ENCODE measurements at regions not wholly inside any gene's neighbourhood (a gene's known extent, or its start where the extent isn't known, plus 50 kb on each side); places are given as distances from the start of the nearest gene placed in this dataset.

- H3K4me1 ChIP-seq (ENCODE audit: control insufficient read depth in 5 of 5, insufficient read depth in 5 of 5, low read length in 5 of 5) = no peaks in the 10 kb centered on the region
- H3K9ac ChIP-seq (ENCODE audit: insufficient read depth in 1 of 2, low read length in 2 of 2) = no peak overlapping the region
- no peak overlapping the region for H3K27ac ChIP-seq (ENCODE audit: low read depth in 1 of 2, low read length in 1 of 2)
- ATAC-seq (ENCODE audit: insufficient read depth, low FRiP score) (no peak), DNase-seq (no peak)
- H3K4me3 ChIP-seq = no peak overlapping the region
- WGBS, 2 donors = 74 to 79% methylated on average over 2 of the region's 2 CpGs
- H3K36me3 ChIP-seq (ENCODE audit: control insufficient read depth in 4 of 4, insufficient read depth in 4 of 4, low read length in 4 of 4) = no peaks in the 10 kb centered on the region
- no peaks in the 10 kb centered on the region for H3K9me3 ChIP-seq (ENCODE audit: control insufficient read depth in 4 of 4, insufficient read depth in 3 of 4, low read length in 3 of 4)
- TF ChIP-seq CTCF (IDR thresholded peaks at IDR 0.05; ENCODE audit: control extremely low read depth, extremely low read depth) = no peak
- H3K27me3 ChIP-seq (ENCODE audit: control insufficient read depth in 3 of 3, insufficient read depth in 3 of 3, low read length in 2 of 3) = no peaks in the 10 kb centered on the region
Observed at GRCh38 chr16:74024953-74025352, 271.7 kb upstream of the PSMD7 start.

- Histone ChIP-seq H3K27ac (ENCODE audit: low read depth in 1 of 2, low read length in 1 of 2) (no peak overlapping the region), H3K9ac (ENCODE audit: insufficient read depth in 1 of 2, low read length in 2 of 2) (no peak overlapping the region), H3K4me1 (ENCODE audit: control insufficient read depth in 5 of 5, insufficient read depth in 5 of 5, low read length in 5 of 5) (peaks cover 0 to 4% (median 0%) of the 10 kb centered on the region in 5 donors), H3K4me3 (no peak overlapping the region), H3K9me3 (ENCODE audit: control insufficient read depth in 4 of 4, insufficient read depth in 3 of 4, low read length in 3 of 4) (no peaks in the 10 kb centered on the region), H3K27me3 (ENCODE audit: control insufficient read depth in 3 of 3, insufficient read depth in 3 of 3, low read length in 2 of 3) (no peaks in the 10 kb centered on the region), H3K36me3 (ENCODE audit: control insufficient read depth in 4 of 4, insufficient read depth in 4 of 4, low read length in 4 of 4) (no peaks in the 10 kb centered on the region)
- TF ChIP-seq CTCF (IDR thresholded peaks at IDR 0.05; ENCODE audit: control extremely low read depth, extremely low read depth) = no peak
- no peak for DNase-seq
- no peak for ATAC-seq (ENCODE audit: insufficient read depth, low FRiP score)
- WGBS, 2 donors = 72 to 75% methylated on average over 4 of the region's 4 CpGs
Observed at GRCh38 chr16:74020095-74020670, 276.4 kb upstream of the PSMD7 start.

- no peak for TF ChIP-seq CTCF (IDR thresholded peaks at IDR 0.05; ENCODE audit: control extremely low read depth, extremely low read depth)
- 47 to 54% methylated on average over 3 of the region's 3 CpGs for WGBS, 2 donors
- ATAC-seq (ENCODE audit: insufficient read depth, low FRiP score) = no peak
Observed at GRCh38 chr16:74019612-74020011, 277.0 kb upstream of the PSMD7 start.

GRCh38 chr16:74015953-74016352 lies 280.7 kb upstream of the PSMD7 start:
- ATAC-seq (ENCODE audit: insufficient read depth, low FRiP score) = no peak
- H3K4me1 ChIP-seq (ENCODE audit: control insufficient read depth in 5 of 5, insufficient read depth in 5 of 5, low read length in 5 of 5) = peaks cover 0 to 4% (median 0%) of the 10 kb centered on the region in 5 donors
- no peak for TF ChIP-seq CTCF (IDR thresholded peaks at IDR 0.05; ENCODE audit: control extremely low read depth, extremely low read depth)

More at GRCh38 chr16:74019612-74020011, 277.0 kb upstream of the PSMD7 start:
- Histone ChIP-seq H3K4me1 (ENCODE audit: control insufficient read depth in 5 of 5, insufficient read depth in 5 of 5, low read length in 5 of 5) (peaks cover 0 to 4% (median 0%) of the 10 kb centered on the region in 5 donors), H3K27me3 (ENCODE audit: control insufficient read depth in 3 of 3, insufficient read depth in 3 of 3, low read length in 2 of 3) (no peaks in the 10 kb centered on the region), H3K4me3 (no peak overlapping the region), H3K36me3 (ENCODE audit: control insufficient read depth in 4 of 4, insufficient read depth in 4 of 4, low read length in 4 of 4) (no peaks in the 10 kb centered on the region), H3K9ac (ENCODE audit: insufficient read depth in 1 of 2, low read length in 2 of 2) (no peak overlapping the region), H3K27ac (ENCODE audit: low read depth in 1 of 2, low read length in 1 of 2) (no peak overlapping the region), H3K9me3 (ENCODE audit: control insufficient read depth in 4 of 4, insufficient read depth in 3 of 4, low read length in 3 of 4) (peaks cover 0 to 2% (median 0%) of the 10 kb centered on the region in 4 donors)
- peak in 1 of 3 donors; percentile 9 for DNase-seq

More at GRCh38 chr16:74015953-74016352, 280.7 kb upstream of the PSMD7 start:
- H3K9me3 ChIP-seq (ENCODE audit: control insufficient read depth in 4 of 4, insufficient read depth in 3 of 4, low read length in 3 of 4) = peaks cover 0 to 2% (median 0%) of the 10 kb centered on the region in 4 donors
- H3K27me3 ChIP-seq (ENCODE audit: control insufficient read depth in 3 of 3, insufficient read depth in 3 of 3, low read length in 2 of 3) = no peaks in the 10 kb centered on the region
- DNase-seq = no peak
- no peaks in the 10 kb centered on the region for H3K36me3 ChIP-seq (ENCODE audit: control insufficient read depth in 4 of 4, insufficient read depth in 4 of 4, low read length in 4 of 4)
- no peak overlapping the region for H3K4me3 ChIP-seq
- H3K9ac ChIP-seq (ENCODE audit: insufficient read depth in 1 of 2, low read length in 2 of 2) = no peak overlapping the region
- H3K27ac ChIP-seq (ENCODE audit: low read depth in 1 of 2, low read length in 1 of 2) = no peak overlapping the region

All from lung (tissue), 11 donors.